Activated CD4-positive, alpha-beta T cell treated with anti-CD3 and anti-CD28 coated beads, Interleukin-2, amount 50 U/mL, for 24 hours (primary cell): ENCODE measurements at regions not wholly inside any gene's neighbourhood (a gene's known extent, or its start where the extent isn't known, plus 50 kb on each side); places are given as distances from the start of the nearest gene placed in this dataset.
A peak's percentile ranks its signal among the peaks of the same experiment; 100 is the strongest.
"Not testable (repeated sequence)": the region's sequence is repeated elsewhere in the genome, so short reads cannot be mapped to it uniquely, and the experiment has no call there.

ENCODE experiments used
- DNase-seq, 2 donors: peaks; one replicate each; pipeline ENCODE4 v3.0.0-alpha.2; 2020; ENCODE audit warnings: low read depth in 1 of 2, low spot score in 1 of 2

- no peak for DNase-seq
Observed at GRCh38 chr4:38463268-38463958, 200.6 kb upstream of the KLF3 start.

GRCh38 chr4:38464328-38464727, 199.7 kb upstream of the KLF3 start:
- no peak for DNase-seq

- DNase-seq, result no peak
Observed at GRCh38 chr4:38466401-38466800, 197.6 kb upstream of the KLF3 start.

GRCh38 chr4:38467296-38467695, 196.7 kb upstream of the KLF3 start:
- no peak for DNase-seq

- DNase-seq, result no peak
Observed at GRCh38 chr4:38468339-38468866, 195.6 kb upstream of the KLF3 start.

- no peak for DNase-seq
Observed at GRCh38 chr4:38469410-38469809, 194.6 kb upstream of the KLF3 start.

- DNase-seq, result no peak
Observed at GRCh38 chr4:38470735-38471262, 193.2 kb upstream of the KLF3 start.

- DNase-seq, result no peak
Observed at GRCh38 chr4:38482696-38483095, 181.3 kb upstream of the KLF3 start.

GRCh38 chr4:38483628-38484027, 180.4 kb upstream of the KLF3 start:
- not testable (repeated sequence) for DNase-seq

GRCh38 chr4:38489011-38489861, 174.8 kb upstream of the KLF3 start:
- no peak for DNase-seq

- DNase-seq, result peak in 1 of 2 donors; percentile 24
Observed at GRCh38 chr4:38489924-38490639, 173.9 kb upstream of the KLF3 start.

GRCh38 chr4:38490753-38491446, 173.1 kb upstream of the KLF3 start:
- DNase-seq, result no peak

- DNase-seq, result no peak
Observed at GRCh38 chr4:38491854-38492478, 172.0 kb upstream of the KLF3 start.

GRCh38 chr4:38493066-38493465, 170.9 kb upstream of the KLF3 start:
- DNase-seq, result no peak

GRCh38 chr4:38495446-38495845, 168.6 kb upstream of the KLF3 start:
- DNase-seq, result no peak

GRCh38 chr4:38497121-38497520, 166.9 kb upstream of the KLF3 start:
- no peak for DNase-seq

- DNase-seq, result no peak
Observed at GRCh38 chr4:38499101-38499500, 164.9 kb upstream of the KLF3 start.

GRCh38 chr4:38500433-38500832, 163.6 kb upstream of the KLF3 start:
- no peak for DNase-seq

- DNase-seq, result no peak
Observed at GRCh38 chr4:38501698-38502097, 162.3 kb upstream of the KLF3 start.

- no peak for DNase-seq
Observed at GRCh38 chr4:38503689-38504395, 160.2 kb upstream of the KLF3 start.
